ENCODE measurements at regions not wholly inside any gene's neighbourhood (a gene's known extent, or its start where the extent isn't known, plus 50 kb on each side); places are given as distances from the start of the nearest gene placed in this dataset.

DNA sequence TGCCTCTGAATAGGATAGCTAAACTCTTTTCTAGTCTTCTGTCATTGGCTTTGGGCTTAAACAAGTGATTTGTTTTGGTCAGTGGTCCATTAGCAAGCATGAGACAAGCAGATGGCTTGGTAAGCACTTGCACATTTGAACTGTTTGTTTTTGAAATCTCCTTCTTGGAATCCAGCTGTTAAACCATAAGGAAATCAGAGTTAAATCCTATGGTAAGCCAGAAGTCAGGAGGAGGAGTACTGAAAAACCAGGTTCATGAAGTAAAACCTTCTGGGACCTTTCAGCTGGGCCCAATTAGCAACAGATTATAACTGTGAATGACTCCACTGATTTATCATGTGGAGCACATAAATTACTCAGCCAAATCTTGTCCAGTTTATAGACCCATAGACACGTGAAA is 1042.5 kb upstream of the PABPC4L start:
- TF ChIP-seq POLR2AphosphoS5 (IDR thresholded peaks at IDR 0.05; ENCODE audit: insufficient read depth, low read depth, low read length) (no peak), POLR2A (IDR thresholded peaks at IDR 0.05; ENCODE audit: low read depth, low read length) (no peak), CTCF (IDR thresholded peaks at IDR 0.05; ENCODE audit: extremely low read depth in 1 of 2, insufficient read depth in 1 of 2, low read depth in 1 of 2, low read length in 2 of 2) (no peak), EZH2 (IDR thresholded peaks at IDR 0.05; ENCODE audit: borderline replicate concordance, low read depth, low read length, severe bottlenecking) (no peak), MYC (IDR thresholded peaks at IDR 0.05; ENCODE audit: low read depth, low read length) (no peak)
- TF ChIP-seq, protein P1, sequence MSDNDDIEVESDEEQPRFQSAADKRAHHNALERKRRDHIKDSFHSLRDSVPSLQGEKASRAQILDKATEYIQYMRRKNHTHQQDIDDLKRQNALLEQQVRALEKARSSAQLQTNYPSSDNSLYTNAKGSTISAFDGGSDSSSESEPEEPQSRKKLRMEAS (IDR thresholded peaks at IDR 0.05; ENCODE audit: insufficient read depth, insufficient read length) = no peak
